ENCODE measurements at regions not wholly inside any gene's neighbourhood (a gene's known extent, or its start where the extent isn't known, plus 50 kb on each side); places are given as distances from the start of the nearest gene placed in this dataset.

DNA sequence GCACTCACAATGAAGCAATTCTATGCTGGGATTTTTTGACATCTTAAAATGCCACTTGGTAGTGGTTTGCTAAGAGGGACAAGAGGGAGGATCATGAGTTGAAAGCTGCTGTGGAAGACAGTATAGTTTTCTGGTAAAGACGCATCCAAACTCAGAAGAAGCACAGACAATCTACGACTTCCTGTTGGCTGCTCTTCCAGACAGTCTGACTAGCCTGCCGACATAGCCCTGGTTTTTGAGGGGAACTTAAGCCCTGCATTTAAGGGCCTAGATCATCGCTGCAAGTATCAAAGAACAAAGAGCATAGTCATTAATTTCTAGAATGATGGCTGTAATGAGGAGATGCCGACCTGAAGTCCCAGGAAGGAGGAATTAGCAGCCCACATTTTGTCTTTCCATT is 99.9 kb upstream of the IKZF1 start:
- Histone ChIP-seq H3K4me1 (no peaks in the 10 kb centered on the region), H3K4me3 (no peak overlapping the region), H3K27me3 (no peaks in the 10 kb centered on the region), H3K36me3 (no peaks in the 10 kb centered on the region), H3K9me3 (no peaks in the 10 kb centered on the region), H3K9ac (ENCODE audit: low read depth in 2 of 2, low read length in 2 of 2) (no peak overlapping the region), H3K27ac (no peak overlapping the region)
- intact Hi-C loops (cut with DNase I) = loop anchor here (10.0 kb wide), 1 partner anchor 210 kb away; no protein-coding TSS in a partner anchor
- no peak for DNase-seq
- no peak for TF ChIP-seq CTCF (IDR thresholded peaks at IDR 0.05)

DNA sequence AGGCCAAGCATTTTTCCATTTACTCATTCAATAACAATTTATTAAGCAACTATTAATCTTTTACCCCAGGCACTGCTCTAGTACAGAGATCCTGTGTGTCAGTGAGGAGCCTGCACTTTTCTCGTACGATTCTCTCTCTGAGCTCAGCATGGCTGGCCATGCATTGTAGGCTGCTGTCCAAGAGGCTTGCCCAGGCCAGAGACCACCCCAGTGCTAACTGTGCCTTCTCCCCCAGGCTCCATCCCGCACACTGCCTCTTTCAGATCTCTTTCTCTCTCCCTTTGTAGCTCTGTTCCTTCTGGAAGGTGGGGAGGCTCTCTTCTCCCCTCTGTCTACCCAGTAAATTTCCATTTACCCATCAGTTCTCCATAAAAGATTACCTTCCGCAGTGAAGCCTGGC is 101.0 kb upstream of the IKZF1 start:
- H3K4me1 ChIP-seq = no peaks in the 10 kb centered on the region
- H3K9ac ChIP-seq (ENCODE audit: low read depth in 2 of 2, low read length in 2 of 2) = peak overlapping the region in 1 of 2 donors; percentile 35
- intact Hi-C loops (cut with DNase I) = loop anchor here (10.0 kb wide), 1 partner anchor 211 kb away; no protein-coding TSS in a partner anchor
- no peak for DNase-seq
- H3K27me3 ChIP-seq = no peaks in the 10 kb centered on the region
- no peak overlapping the region for H3K27ac ChIP-seq
- H3K36me3 ChIP-seq = no peaks in the 10 kb centered on the region
- no peak overlapping the region for H3K4me3 ChIP-seq
- no peaks in the 10 kb centered on the region for H3K9me3 ChIP-seq
- TF ChIP-seq CTCF (IDR thresholded peaks at IDR 0.05) = no peak

GRCh38 chr7:50202052-50202555 is 102.4 kb upstream of the IKZF1 start:
- no peaks in the 10 kb centered on the region for H3K4me1 ChIP-seq
- intact Hi-C loops (cut with DNase I) = loop anchor here (10.0 kb wide), 1 partner anchor 213 kb away; no protein-coding TSS in a partner anchor

GRCh38 chr7:50199824-50200223 is 104.7 kb upstream of the IKZF1 start:
- intact Hi-C loops (cut with DNase I) = loop anchor here (10.0 kb wide), 1 partner anchor 215 kb away; no protein-coding TSS in a partner anchor
- no peak overlapping the region for H3K27ac ChIP-seq
- no peaks in the 10 kb centered on the region for H3K27me3 ChIP-seq
- DNase-seq = no peak
- H3K9ac ChIP-seq (ENCODE audit: low read depth in 2 of 2, low read length in 2 of 2) = no peak overlapping the region
- no peaks in the 10 kb centered on the region for H3K36me3 ChIP-seq
- H3K9me3 ChIP-seq = no peaks in the 10 kb centered on the region
- no peaks in the 10 kb centered on the region for H3K4me1 ChIP-seq
- no peak for TF ChIP-seq CTCF (IDR thresholded peaks at IDR 0.05)
- H3K4me3 ChIP-seq = no peak overlapping the region

More at GRCh38 chr7:50202052-50202555, 102.4 kb upstream of the IKZF1 start:
- Histone ChIP-seq H3K9me3 (no peaks in the 10 kb centered on the region), H3K27me3 (no peaks in the 10 kb centered on the region), H3K4me3 (no peak overlapping the region), H3K36me3 (no peaks in the 10 kb centered on the region), H3K27ac (no peak overlapping the region), H3K9ac (ENCODE audit: low read depth in 2 of 2, low read length in 2 of 2) (no peak overlapping the region)
- DNase-seq = no peak
- no peak for TF ChIP-seq CTCF (IDR thresholded peaks at IDR 0.05)

DNA sequence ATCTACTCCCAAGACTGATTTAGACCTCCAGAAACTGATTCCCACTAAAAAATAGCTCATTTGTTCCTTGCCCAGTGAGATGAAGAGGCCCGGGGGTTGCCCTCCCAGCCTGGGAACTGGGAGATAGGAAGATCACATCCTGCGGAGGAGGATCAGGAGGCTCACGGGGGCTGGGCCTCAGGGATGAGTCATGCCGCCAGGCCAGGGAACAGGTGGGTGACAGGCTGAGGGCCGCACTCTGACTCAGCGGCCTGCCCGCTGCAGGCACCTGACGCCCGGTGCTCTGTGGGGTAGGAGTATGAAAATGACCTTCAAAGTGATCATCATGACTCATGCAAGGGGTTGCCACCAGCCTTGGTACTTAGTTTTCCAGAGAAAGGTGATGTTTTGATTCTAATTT is 104.5 kb upstream of the ZPBP start:
- TF ChIP-seq CTCF (IDR thresholded peaks at IDR 0.05) = no peak
- no peak for DNase-seq
- Histone ChIP-seq H3K4me3 (no peak overlapping the region), H3K4me1 (no peaks in the 10 kb centered on the region), H3K36me3 (no peaks in the 10 kb centered on the region), H3K9me3 (no peaks in the 10 kb centered on the region), H3K9ac (ENCODE audit: low read depth in 2 of 2, low read length in 2 of 2) (no peak overlapping the region), H3K27ac (no peak overlapping the region), H3K27me3 (no peaks in the 10 kb centered on the region)
- intact Hi-C loops (cut with DNase I) = no loop called here

Data from colonic mucosa (tissue), 4 donors.